ENCODE measurements at regions not wholly inside any gene's neighbourhood (a gene's known extent, or its start where the extent isn't known, plus 50 kb on each side); places are given as distances from the start of the nearest gene placed in this dataset.

GRCh38 chr5:175285261-175285660 lies 158.7 kb downstream of the DRD1 start:
- Histone ChIP-seq H3K27ac (ENCODE audit: low read depth, low read length, poor library complexity, severe bottlenecking) (no peak overlapping the region), H2AFZ (ENCODE audit: low read length) (no peak overlapping the region), H3K79me2 (ENCODE audit: insufficient read depth, low read depth, low read length) (no peaks in the 10 kb centered on the region), H3K4me2 (ENCODE audit: low read length) (no peak overlapping the region), H4K20me1 (ENCODE audit: insufficient read depth, low read length) (no peaks in the 10 kb centered on the region), H3K9me2 (ENCODE audit: insufficient read depth, low read length) (no peaks in the 10 kb centered on the region), H3K4me3 (ENCODE audit: low read depth, low read length, poor library complexity, severe bottlenecking) (no peak overlapping the region), H3K9me3 (ENCODE audit: low read length) (no peaks in the 10 kb centered on the region), H3K4me1 (ENCODE audit: insufficient read depth, low read length, poor library complexity, severe bottlenecking) (peaks cover 15% of the 10 kb centered on the region), H3K36me3 (ENCODE audit: insufficient read depth, low read length) (no peaks in the 10 kb centered on the region)
- intact Hi-C loops (cut with micrococcal nuclease; ENCODE audit: unreplicated experiment) = no loop called here
- no peak for TF ChIP-seq EZH2phosphoT487 (IDR thresholded peaks at IDR 0.05; ENCODE audit: borderline replicate concordance, low read depth, low read length)
- no peak for DNase-seq (ENCODE audit: low spot score)
- ChIA-PET POLR2A (no interaction called here), CTCF (ENCODE audit: unreplicated experiment) (no interaction called here)
- no TSS peak for BruUV-seq (replicated peaks)

GRCh38 chr5:175284806-175285205 lies 159.2 kb downstream of the DRD1 start:
- no peaks in the 10 kb centered on the region for H3K9me2 ChIP-seq (ENCODE audit: insufficient read depth, low read length)
- POLR2A ChIA-PET = interaction anchor here (0.6 kb wide), 1 partner anchor 251 kb away, joined by 3 read pairs; no protein-coding TSS in a partner anchor
- H3K4me1 ChIP-seq (ENCODE audit: insufficient read depth, low read length, poor library complexity, severe bottlenecking) = peaks cover 15% of the 10 kb centered on the region
- no peaks in the 10 kb centered on the region for H3K36me3 ChIP-seq (ENCODE audit: insufficient read depth, low read length)
- H3K4me3 ChIP-seq (ENCODE audit: low read depth, low read length, poor library complexity, severe bottlenecking) = no peak overlapping the region
- H3K27ac ChIP-seq (ENCODE audit: low read depth, low read length, poor library complexity, severe bottlenecking) = no peak overlapping the region
- H3K9me3 ChIP-seq (ENCODE audit: low read length) = no peaks in the 10 kb centered on the region
- no peak overlapping the region for H2AFZ ChIP-seq (ENCODE audit: low read length)
- TF ChIP-seq EZH2phosphoT487 (IDR thresholded peaks at IDR 0.05; ENCODE audit: borderline replicate concordance, low read depth, low read length) (no peak), CTCF (conservative IDR thresholded peaks at IDR 0.05; ENCODE audit: low read length) (no peak)
- CTCF ChIA-PET (ENCODE audit: unreplicated experiment) = no interaction called here
- BruUV-seq (replicated peaks) = no TSS peak
- no peak for DNase-seq (ENCODE audit: low spot score)
- H3K4me2 ChIP-seq (ENCODE audit: low read length) = no peak overlapping the region
- intact Hi-C loops (cut with micrococcal nuclease; ENCODE audit: unreplicated experiment) = no loop called here
- H3K79me2 ChIP-seq (ENCODE audit: insufficient read depth, low read depth, low read length) = no peaks in the 10 kb centered on the region
- H4K20me1 ChIP-seq (ENCODE audit: insufficient read depth, low read length) = no peaks in the 10 kb centered on the region

- no peaks in the 10 kb centered on the region for H3K79me2 ChIP-seq (ENCODE audit: insufficient read depth, low read depth, low read length)
- BruUV-seq (replicated peaks) = no TSS peak
- H3K4me2 ChIP-seq (ENCODE audit: low read length) = no peak overlapping the region
- H3K9me3 ChIP-seq (ENCODE audit: low read length) = no peaks in the 10 kb centered on the region
- DNase-seq (ENCODE audit: low spot score) = no peak
- intact Hi-C loops (cut with micrococcal nuclease; ENCODE audit: unreplicated experiment) = no loop called here
- no peaks in the 10 kb centered on the region for H4K20me1 ChIP-seq (ENCODE audit: insufficient read depth, low read length)
- H2AFZ ChIP-seq (ENCODE audit: low read length) = no peak overlapping the region
- POLR2A ChIA-PET = no interaction called here
- H3K9me2 ChIP-seq (ENCODE audit: insufficient read depth, low read length) = no peaks in the 10 kb centered on the region
- CTCF ChIA-PET (ENCODE audit: unreplicated experiment) = no interaction called here
- peaks cover 15% of the 10 kb centered on the region for H3K4me1 ChIP-seq (ENCODE audit: insufficient read depth, low read length, poor library complexity, severe bottlenecking)
- TF ChIP-seq CTCF (conservative IDR thresholded peaks at IDR 0.05; ENCODE audit: low read length) (no peak), EZH2phosphoT487 (IDR thresholded peaks at IDR 0.05; ENCODE audit: borderline replicate concordance, low read depth, low read length) (no peak)
- H3K4me3 ChIP-seq (ENCODE audit: low read depth, low read length, poor library complexity, severe bottlenecking) = no peak overlapping the region
- no peak overlapping the region for H3K27ac ChIP-seq (ENCODE audit: low read depth, low read length, poor library complexity, severe bottlenecking)
- no peaks in the 10 kb centered on the region for H3K36me3 ChIP-seq (ENCODE audit: insufficient read depth, low read length)
Measured at GRCh38 chr5:175282611-175283225, 161.3 kb downstream of the DRD1 start.
